GM06990 (cell line): ENCODE measurements at regions not wholly inside any gene's neighbourhood (a gene's known extent, or its start where the extent isn't known, plus 50 kb on each side); places are given as distances from the start of the nearest gene placed in this dataset.
"Not testable (repeated sequence)": the region's sequence is repeated elsewhere in the genome, so short reads cannot be mapped to it uniquely, and the experiment has no call there.

Experiments
- DNase-seq: peaks from one replicate; pipeline ENCODE4 v3.0.0-alpha.2; 2011; ENCODE audit not compliant: insufficient read length; ENCODE audit errors: extremely low read depth
- H3K27me3 ChIP-seq: replicated peaks from 2 replicates; pipeline ENCODE4 v1.6.0; 2011; ENCODE audit warnings: low read length; ENCODE audit not compliant: control insufficient read depth, insufficient read depth
- H3K36me3 ChIP-seq: 2 replicates; pipeline ENCODE4 v1.5.1; 2011; ENCODE audit warnings: low read length; ENCODE audit not compliant: control insufficient read depth, insufficient read depth
- H3K4me3 ChIP-seq: replicated peaks from 2 replicates; pipeline ENCODE4 v1.5.1; 2011; ENCODE audit warnings: low read depth, mild to moderate bottlenecking, control low read depth, low read length
- TF ChIP-seq, protein P1 (sequence below): IDR thresholded peaks from 2 replicates; pipeline ENCODE4 v1.5.1; 2011; ENCODE audit warnings: low read length, control low read depth, mild to moderate bottlenecking, inconsistent platforms; ENCODE audit not compliant: insufficient read depth, poor library complexity, severe bottlenecking

DNA sequence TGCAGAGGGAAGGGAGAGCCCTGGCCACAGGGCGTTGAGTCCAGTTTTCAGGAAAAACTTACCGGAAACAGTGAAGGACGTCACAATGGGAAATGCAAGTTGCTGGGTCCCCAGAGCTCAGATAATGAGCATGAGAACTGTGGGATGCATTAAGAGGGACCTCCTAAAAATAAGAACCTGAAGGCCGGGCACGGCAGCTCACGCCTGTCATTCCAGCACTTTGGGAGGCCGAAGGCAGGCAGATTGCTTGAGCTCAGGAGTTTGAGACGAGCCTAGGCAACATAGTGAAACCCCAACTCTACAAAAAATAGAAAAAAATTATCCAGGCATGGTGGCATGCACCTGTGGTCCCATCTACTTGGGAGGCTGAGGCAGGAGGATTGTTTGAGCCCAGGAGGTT is 170.6 kb downstream of the URI1 start:
- no peaks in the 10 kb centered on the region; the same call in 1 of the 2 replicates for H3K27me3 ChIP-seq
- no peak overlapping the region for H3K4me3 ChIP-seq
- no peak for DNase-seq
- no peaks in the 10 kb centered on the region for H3K36me3 ChIP-seq
- TF ChIP-seq, protein P1, sequence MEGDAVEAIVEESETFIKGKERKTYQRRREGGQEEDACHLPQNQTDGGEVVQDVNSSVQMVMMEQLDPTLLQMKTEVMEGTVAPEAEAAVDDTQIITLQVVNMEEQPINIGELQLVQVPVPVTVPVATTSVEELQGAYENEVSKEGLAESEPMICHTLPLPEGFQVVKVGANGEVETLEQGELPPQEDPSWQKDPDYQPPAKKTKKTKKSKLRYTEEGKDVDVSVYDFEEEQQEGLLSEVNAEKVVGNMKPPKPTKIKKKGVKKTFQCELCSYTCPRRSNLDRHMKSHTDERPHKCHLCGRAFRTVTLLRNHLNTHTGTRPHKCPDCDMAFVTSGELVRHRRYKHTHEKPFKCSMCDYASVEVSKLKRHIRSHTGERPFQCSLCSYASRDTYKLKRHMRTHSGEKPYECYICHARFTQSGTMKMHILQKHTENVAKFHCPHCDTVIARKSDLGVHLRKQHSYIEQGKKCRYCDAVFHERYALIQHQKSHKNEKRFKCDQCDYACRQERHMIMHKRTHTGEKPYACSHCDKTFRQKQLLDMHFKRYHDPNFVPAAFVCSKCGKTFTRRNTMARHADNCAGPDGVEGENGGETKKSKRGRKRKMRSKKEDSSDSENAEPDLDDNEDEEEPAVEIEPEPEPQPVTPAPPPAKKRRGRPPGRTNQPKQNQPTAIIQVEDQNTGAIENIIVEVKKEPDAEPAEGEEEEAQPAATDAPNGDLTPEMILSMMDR, result no peak

- TF ChIP-seq, protein P1, result no peak
- H3K4me3 ChIP-seq, result no peak overlapping the region
- no peaks in the 10 kb centered on the region for H3K36me3 ChIP-seq
- no peaks in the 10 kb centered on the region; the same call in 1 of the 2 replicates for H3K27me3 ChIP-seq
- DNase-seq, result no peak
Measured at GRCh38 chr19:30113186-30113585, 171.1 kb downstream of the URI1 start.

DNA sequence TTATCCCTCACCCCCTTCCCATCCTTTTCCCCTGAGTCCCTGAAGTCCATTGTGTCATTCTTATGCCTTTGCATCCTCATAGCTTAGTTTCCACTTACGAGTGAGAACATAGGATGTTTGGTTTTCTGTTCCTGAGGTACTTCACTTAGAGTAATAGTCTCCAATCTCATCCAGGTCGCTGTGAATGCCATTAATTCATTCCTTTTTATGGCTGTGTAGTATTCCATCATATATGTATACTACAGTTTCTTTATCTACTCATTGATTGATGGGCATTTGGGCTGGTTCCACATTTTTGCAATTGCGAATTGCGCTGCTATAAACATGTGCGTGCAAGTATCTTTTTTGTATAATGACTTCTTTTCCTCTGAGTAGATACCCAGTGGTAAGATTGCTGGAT is 172.1 kb downstream of the URI1 start:
- not testable (repeated sequence) for H3K4me3 ChIP-seq, DNase-seq, H3K27me3 ChIP-seq, H3K36me3 ChIP-seq

DNA sequence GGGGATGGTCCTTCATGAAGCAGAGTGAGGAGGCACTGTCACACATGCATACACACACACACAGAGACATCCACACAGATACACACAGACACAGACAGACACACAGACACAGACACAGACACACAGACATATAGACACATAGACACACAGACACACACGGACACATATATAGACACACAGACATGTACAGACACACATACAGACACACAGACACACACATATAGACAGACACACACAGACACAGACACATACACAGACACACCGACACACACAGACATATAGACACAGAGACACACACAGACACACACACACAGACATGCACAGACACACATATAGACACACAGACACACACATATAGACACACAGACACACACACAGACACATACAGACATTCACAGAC is 173.9 kb downstream of the URI1 start:
- Histone ChIP-seq H3K27me3 (no peaks in the 10 kb centered on the region), H3K36me3 (no peaks in the 10 kb centered on the region), H3K4me3 (no peak overlapping the region)
- TF ChIP-seq, protein P1, result no peak
- no peak for DNase-seq

GRCh38 chr19:30116530-30116929 is 174.5 kb downstream of the URI1 start:
- TF ChIP-seq, protein P1, result no peak
- Histone ChIP-seq H3K27me3 (no peaks in the 10 kb centered on the region), H3K4me3 (no peak overlapping the region), H3K36me3 (no peaks in the 10 kb centered on the region)
- no peak for DNase-seq

DNA sequence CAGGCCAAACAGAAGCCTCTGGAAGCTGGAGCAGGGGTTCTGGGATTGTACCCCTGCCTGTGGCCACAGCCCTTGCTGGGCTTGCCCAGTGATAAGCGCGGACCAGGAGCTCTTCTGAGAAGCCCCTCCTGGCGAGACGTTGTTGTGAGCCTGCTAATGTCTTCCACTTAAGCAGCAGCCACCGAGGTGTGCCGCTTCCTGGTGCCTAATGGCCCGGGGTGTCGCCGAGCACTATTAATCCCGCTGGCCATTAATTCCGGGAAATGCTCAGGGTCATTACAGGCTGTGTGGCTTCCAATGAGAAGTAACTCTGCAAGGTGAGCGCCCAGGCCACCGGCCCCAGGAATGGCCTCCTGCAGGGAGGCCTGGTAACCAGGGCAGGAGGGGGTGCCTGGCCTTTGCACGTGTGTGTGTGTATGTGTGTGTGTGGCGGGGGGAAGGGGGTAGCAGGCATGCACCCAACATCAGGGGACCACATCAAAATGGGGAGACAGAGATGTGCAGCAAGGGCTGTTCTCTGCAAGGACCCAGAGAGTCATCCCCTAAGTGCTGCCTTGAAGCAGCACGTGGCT is 175.0 kb downstream of the URI1 start:
- Histone ChIP-seq H3K36me3 (no peaks in the 10 kb centered on the region), H3K4me3 (no peak overlapping the region), H3K27me3 (no peaks in the 10 kb centered on the region)
- TF ChIP-seq, protein P1, result no peak
- DNase-seq, result no peak
